ENCODE measurements at regions not wholly inside any gene's neighbourhood (a gene's known extent, or its start where the extent isn't known, plus 50 kb on each side); places are given as distances from the start of the nearest gene placed in this dataset.

- no peaks in the 10 kb centered on the region for H3K36me3 ChIP-seq (ENCODE audit: low read depth)
- no peaks in the 10 kb centered on the region for H3K4me1 ChIP-seq (ENCODE audit: insufficient read depth, poor library complexity, severe bottlenecking)
- no peak for TF ChIP-seq CTCF (IDR thresholded peaks at IDR 0.05; ENCODE audit: poor library complexity, severe bottlenecking)
- DNase-seq (ENCODE audit: low spot score) (no peak), ATAC-seq (ENCODE audit: low read depth) (no peak)
- no peak overlapping the region for H3K27ac ChIP-seq (ENCODE audit: poor library complexity, severe bottlenecking)
- H3K9me3 ChIP-seq (ENCODE audit: severe bottlenecking): no peaks in the 10 kb centered on the region
- H3K27me3 ChIP-seq (ENCODE audit: insufficient read depth, poor library complexity, severe bottlenecking): no peaks in the 10 kb centered on the region
- no peak overlapping the region for H3K4me3 ChIP-seq (ENCODE audit: severe bottlenecking)
Observed at GRCh38 chr5:67292201-67292940, 95.8 kb upstream of the CD180 start.

GRCh38 chr5:67291671-67292070 lies 95.1 kb upstream of the CD180 start:
- H3K4me3 ChIP-seq (ENCODE audit: severe bottlenecking): no peak overlapping the region
- ATAC-seq (ENCODE audit: low read depth) (no peak), DNase-seq (ENCODE audit: low spot score) (no peak)
- no peaks in the 10 kb centered on the region for H3K36me3 ChIP-seq (ENCODE audit: low read depth)
- no peaks in the 10 kb centered on the region for H3K4me1 ChIP-seq (ENCODE audit: insufficient read depth, poor library complexity, severe bottlenecking)
- no peak for TF ChIP-seq CTCF (IDR thresholded peaks at IDR 0.05; ENCODE audit: poor library complexity, severe bottlenecking)
- no peaks in the 10 kb centered on the region for H3K27me3 ChIP-seq (ENCODE audit: insufficient read depth, poor library complexity, severe bottlenecking)
- no peak overlapping the region for H3K27ac ChIP-seq (ENCODE audit: poor library complexity, severe bottlenecking)
- no peaks in the 10 kb centered on the region for H3K9me3 ChIP-seq (ENCODE audit: severe bottlenecking)

GRCh38 chr5:67291066-67291465 lies 94.5 kb upstream of the CD180 start:
- no peak for TF ChIP-seq CTCF (IDR thresholded peaks at IDR 0.05; ENCODE audit: poor library complexity, severe bottlenecking)
- no peak for ATAC-seq (ENCODE audit: low read depth)

GRCh38 chr5:67290655-67291054 lies 94.1 kb upstream of the CD180 start:
- Histone ChIP-seq H3K27ac (ENCODE audit: poor library complexity, severe bottlenecking) (no peak overlapping the region), H3K4me3 (ENCODE audit: severe bottlenecking) (no peak overlapping the region), H3K36me3 (ENCODE audit: low read depth) (no peaks in the 10 kb centered on the region), H3K9me3 (ENCODE audit: severe bottlenecking) (no peaks in the 10 kb centered on the region), H3K4me1 (ENCODE audit: insufficient read depth, poor library complexity, severe bottlenecking) (no peaks in the 10 kb centered on the region), H3K27me3 (ENCODE audit: insufficient read depth, poor library complexity, severe bottlenecking) (no peaks in the 10 kb centered on the region)
- no peak for TF ChIP-seq CTCF (IDR thresholded peaks at IDR 0.05; ENCODE audit: poor library complexity, severe bottlenecking)
- ATAC-seq (ENCODE audit: low read depth) (no peak), DNase-seq (ENCODE audit: low spot score) (no peak)

More at GRCh38 chr5:67291066-67291465, 94.5 kb upstream of the CD180 start:
- H3K27me3 ChIP-seq (ENCODE audit: insufficient read depth, poor library complexity, severe bottlenecking): no peaks in the 10 kb centered on the region
- no peaks in the 10 kb centered on the region for H3K4me1 ChIP-seq (ENCODE audit: insufficient read depth, poor library complexity, severe bottlenecking)
- H3K9me3 ChIP-seq (ENCODE audit: severe bottlenecking): no peaks in the 10 kb centered on the region
- no peaks in the 10 kb centered on the region for H3K36me3 ChIP-seq (ENCODE audit: low read depth)
- no peak for DNase-seq (ENCODE audit: low spot score)
- H3K27ac ChIP-seq (ENCODE audit: poor library complexity, severe bottlenecking): no peak overlapping the region
- H3K4me3 ChIP-seq (ENCODE audit: severe bottlenecking): no peak overlapping the region

GRCh38 chr5:67289763-67290521 lies 93.3 kb upstream of the CD180 start:
- Histone ChIP-seq H3K27me3 (ENCODE audit: insufficient read depth, poor library complexity, severe bottlenecking) (no peaks in the 10 kb centered on the region), H3K4me3 (ENCODE audit: severe bottlenecking) (no peak overlapping the region), H3K9me3 (ENCODE audit: severe bottlenecking) (no peaks in the 10 kb centered on the region), H3K4me1 (ENCODE audit: insufficient read depth, poor library complexity, severe bottlenecking) (no peaks in the 10 kb centered on the region), H3K27ac (ENCODE audit: poor library complexity, severe bottlenecking) (no peak overlapping the region), H3K36me3 (ENCODE audit: low read depth) (no peaks in the 10 kb centered on the region)
- TF ChIP-seq CTCF (IDR thresholded peaks at IDR 0.05; ENCODE audit: poor library complexity, severe bottlenecking): no peak
- DNase-seq (ENCODE audit: low spot score): no peak
- ATAC-seq (ENCODE audit: low read depth): no peak

Measured in RWPE2 (cell line).